Adrenal gland (tissue), 9 donors: ENCODE measurements at regions not wholly inside any gene's neighbourhood (a gene's known extent, or its start where the extent isn't known, plus 50 kb on each side); places are given as distances from the start of the nearest gene placed in this dataset.

Source experiments
- DNase-seq, 7 donors: peaks; one replicate each; pipeline ENCODE4 v3.0.0-alpha.2; 2019 to 2020
- H3K27ac ChIP-seq, 5 donors: fragments of 200-600 bp; sonication (generic) in 4 of 5; 1 replicate in 3 of 5; 2 replicates in 2 of 5; pipeline versions ENCODE4 v1.5.1 to v1.8.0; 2016 to 2020; ENCODE audit warnings: mild to moderate bottlenecking in 1 of 5
- H3K27me3 ChIP-seq: fragments of 200-600 bp; 2 replicates; pipeline ENCODE4 v1.8.0; 2021
- H3K36me3 ChIP-seq, 2 donors: fragments of 200-600 bp; replicated peaks in 1 of 2; 1 replicate in 1 of 2; 2 replicates in 1 of 2; pipeline versions ENCODE4 v1.5.1 to v1.8.0; 2018 to 2022
- H3K4me1 ChIP-seq, 2 donors: fragments of 200-600 bp; replicated peaks in 1 of 2; 1 replicate in 1 of 2; 2 replicates in 1 of 2; pipeline versions ENCODE4 v1.5.1 to v1.8.0; 2018 to 2021
- H3K4me3 ChIP-seq, 4 donors: fragments of 200-600 bp; sonication (generic) in 3 of 4; one replicate each; pipeline ENCODE4 v1.5.1; 2016 to 2018
- H3K9me3 ChIP-seq, 3 donors: fragments of 200-600 bp; sonication (generic) in 1 of 3; replicated peaks in 1 of 3; 1 replicate in 2 of 3; 2 replicates in 1 of 3; pipeline versions ENCODE4 v1.5.1 to v1.8.0; 2016 to 2021
- POLR2A ChIP-seq, 2 donors: fragments of 450-650 bp; IDR thresholded peaks; one replicate each; pipeline ENCODE4 v1.6.1; 2017; ENCODE audit warnings: antibody characterized with exemption in 2 of 2, mild to moderate bottlenecking in 2 of 2, moderate library complexity in 1 of 2
- WGBS, 4 donors: extraction: QIAGEN DNeasy Blood & Tissue Kit in 2 of 4; methylation state at CpG; one replicate each; pipeline versions ENCODE4 v1.1.5 to v1.1.7; 2013 to 2017; 5-methylcytosine and 5-hydroxymethylcytosine counted together
- intact Hi-C, 2 donors: fragments of 100-400 bp; cut with DNase I; formaldehyde crosslinking; loops; one replicate each; pipeline versions ENCODE4 v1.14.1 to v1.15.0; 2022 to 2023
- TF ChIP-seq, protein P1 (sequence below), 6 experiments: fragments of 450-650 bp in 4 of 6; fragments of 200-600 bp in 2 of 6; sonication (generic) in 1 of 6; IDR thresholded peaks; 1 replicate in 5 of 6; 2 replicates in 1 of 6; pipeline versions ENCODE4 v1.5.1 to v1.8.0; 2016 to 2021; ENCODE audit warnings: antibody characterized with exemption in 6 of 6, mild to moderate bottlenecking in 2 of 6, moderate library complexity in 1 of 6
- donor health status: healthy with polysubstance abuse.
- donor health status: Bipolar disorder and iron deficiency.
- donor health status: DM: yes; HTN: yes; CAD: no.
- donor health status: DM: no; HTN: no; CAD: no.
- donor health status: DM: no; HTN: no; CAD: no.

DNA sequence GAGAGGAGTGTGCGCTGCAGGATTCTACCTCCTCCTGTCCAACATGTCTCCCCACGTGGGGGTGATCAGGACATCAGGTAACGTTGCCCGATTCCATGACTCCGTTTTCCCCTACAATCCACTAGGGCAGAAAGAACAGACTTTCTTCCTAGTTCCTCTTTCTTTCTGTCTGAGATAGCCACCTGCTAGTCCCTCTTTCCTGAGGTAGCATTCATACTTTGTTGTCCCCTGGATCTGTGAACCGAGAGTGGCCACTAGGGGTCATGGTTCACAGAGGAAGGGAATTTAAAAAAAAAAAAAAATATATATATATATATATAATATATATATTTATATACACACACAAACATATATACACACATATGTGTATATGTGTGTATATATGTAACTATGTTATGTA, 210.0 kb upstream of the ZNF521 start:
- Histone ChIP-seq H3K27ac (no peak overlapping the region), H3K27me3 (no peaks in the 10 kb centered on the region), H3K9me3 (no peaks in the 10 kb centered on the region), H3K4me3 (no peak overlapping the region), H3K4me1 (no peaks in the 10 kb centered on the region), H3K36me3 (no peaks in the 10 kb centered on the region)
- intact Hi-C loops, result no loop called here
- TF ChIP-seq, protein P1, sequence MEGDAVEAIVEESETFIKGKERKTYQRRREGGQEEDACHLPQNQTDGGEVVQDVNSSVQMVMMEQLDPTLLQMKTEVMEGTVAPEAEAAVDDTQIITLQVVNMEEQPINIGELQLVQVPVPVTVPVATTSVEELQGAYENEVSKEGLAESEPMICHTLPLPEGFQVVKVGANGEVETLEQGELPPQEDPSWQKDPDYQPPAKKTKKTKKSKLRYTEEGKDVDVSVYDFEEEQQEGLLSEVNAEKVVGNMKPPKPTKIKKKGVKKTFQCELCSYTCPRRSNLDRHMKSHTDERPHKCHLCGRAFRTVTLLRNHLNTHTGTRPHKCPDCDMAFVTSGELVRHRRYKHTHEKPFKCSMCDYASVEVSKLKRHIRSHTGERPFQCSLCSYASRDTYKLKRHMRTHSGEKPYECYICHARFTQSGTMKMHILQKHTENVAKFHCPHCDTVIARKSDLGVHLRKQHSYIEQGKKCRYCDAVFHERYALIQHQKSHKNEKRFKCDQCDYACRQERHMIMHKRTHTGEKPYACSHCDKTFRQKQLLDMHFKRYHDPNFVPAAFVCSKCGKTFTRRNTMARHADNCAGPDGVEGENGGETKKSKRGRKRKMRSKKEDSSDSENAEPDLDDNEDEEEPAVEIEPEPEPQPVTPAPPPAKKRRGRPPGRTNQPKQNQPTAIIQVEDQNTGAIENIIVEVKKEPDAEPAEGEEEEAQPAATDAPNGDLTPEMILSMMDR (IDR thresholded peaks at IDR 0.05), result peak in 3 of 6 experiments; percentile 20 to 44 (median 34)
- TF ChIP-seq POLR2A (IDR thresholded peaks at IDR 0.05), result no peak
- peak in 4 of 7 donors; percentile 20 to 39 (median 25) for DNase-seq
- WGBS, 4 donors, result 66 to 82% (median 71%) methylated on average over 6 of the region's 6 CpGs

DNA sequence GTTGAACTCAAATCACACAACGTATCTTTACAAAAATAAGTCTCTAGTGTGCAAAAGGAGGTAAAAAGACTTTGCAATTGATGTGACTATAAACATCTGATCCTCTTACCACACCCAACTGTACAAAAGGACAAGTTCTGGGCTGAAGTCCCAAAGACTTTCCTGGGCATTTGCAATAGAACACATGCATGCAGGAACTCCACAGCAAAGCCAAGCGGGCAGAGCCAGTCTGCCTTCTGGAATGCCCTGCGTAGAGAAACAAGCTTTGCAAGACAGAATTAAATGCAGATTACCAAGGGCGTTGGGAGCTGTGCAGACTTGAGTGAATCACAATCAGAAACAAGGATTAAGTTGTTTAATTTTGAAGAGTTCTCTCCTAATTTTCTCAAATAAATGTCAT, 208.4 kb upstream of the ZNF521 start:
- H3K27ac ChIP-seq, result no peak overlapping the region
- H3K4me1 ChIP-seq, result no peaks in the 10 kb centered on the region
- H3K27me3 ChIP-seq, result no peaks in the 10 kb centered on the region
- TF ChIP-seq, protein P1 (IDR thresholded peaks at IDR 0.05), result no peak
- no peak for TF ChIP-seq POLR2A (IDR thresholded peaks at IDR 0.05)
- WGBS, 4 donors, result 82 to 90% (median 89%) methylated on average over 4 of the region's 4 CpGs
- DNase-seq, result peak in 1 of 7 donors; percentile 9
- no peaks in the 10 kb centered on the region for H3K9me3 ChIP-seq
- H3K4me3 ChIP-seq, result no peak overlapping the region
- intact Hi-C loops, result no loop called here
- H3K36me3 ChIP-seq, result no peaks in the 10 kb centered on the region

DNA sequence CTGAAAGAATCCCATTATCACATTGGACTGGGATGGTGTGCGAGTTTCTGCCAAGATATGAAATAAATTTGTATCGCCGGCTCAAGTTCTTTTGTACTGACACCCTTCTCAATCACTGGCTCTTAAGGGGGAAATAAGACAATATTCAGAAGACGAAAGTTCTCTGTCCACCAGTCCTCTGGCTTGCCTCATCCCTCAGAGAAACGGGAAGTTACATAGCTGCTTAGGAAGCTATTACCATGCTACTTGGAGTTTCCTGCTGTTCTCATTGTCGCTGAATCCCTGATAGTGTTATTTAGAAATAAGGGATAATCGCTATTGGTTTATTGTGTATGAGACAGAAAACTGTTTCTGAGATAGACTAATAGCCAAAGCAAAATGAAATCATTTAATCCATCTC, 205.0 kb upstream of the ZNF521 start:
- H3K27ac ChIP-seq, result no peak overlapping the region
- TF ChIP-seq, protein P1 (IDR thresholded peaks at IDR 0.05), result no peak
- TF ChIP-seq POLR2A (IDR thresholded peaks at IDR 0.05), result no peak
- H3K9me3 ChIP-seq, result no peaks in the 10 kb centered on the region
- H3K4me3 ChIP-seq, result no peak overlapping the region
- WGBS, 4 donors, result 51 to 62% (median 56%) methylated on average over 7 of the region's 7 CpGs
- H3K4me1 ChIP-seq, result no peaks in the 10 kb centered on the region
- H3K27me3 ChIP-seq, result no peaks in the 10 kb centered on the region
- intact Hi-C loops, result loop anchor here in 1 of 2 donors (10.0 kb wide), 1 partner anchor 502 kb away; no protein-coding TSS in a partner anchor
- H3K36me3 ChIP-seq, result no peaks in the 10 kb centered on the region
- no peak for DNase-seq

DNA sequence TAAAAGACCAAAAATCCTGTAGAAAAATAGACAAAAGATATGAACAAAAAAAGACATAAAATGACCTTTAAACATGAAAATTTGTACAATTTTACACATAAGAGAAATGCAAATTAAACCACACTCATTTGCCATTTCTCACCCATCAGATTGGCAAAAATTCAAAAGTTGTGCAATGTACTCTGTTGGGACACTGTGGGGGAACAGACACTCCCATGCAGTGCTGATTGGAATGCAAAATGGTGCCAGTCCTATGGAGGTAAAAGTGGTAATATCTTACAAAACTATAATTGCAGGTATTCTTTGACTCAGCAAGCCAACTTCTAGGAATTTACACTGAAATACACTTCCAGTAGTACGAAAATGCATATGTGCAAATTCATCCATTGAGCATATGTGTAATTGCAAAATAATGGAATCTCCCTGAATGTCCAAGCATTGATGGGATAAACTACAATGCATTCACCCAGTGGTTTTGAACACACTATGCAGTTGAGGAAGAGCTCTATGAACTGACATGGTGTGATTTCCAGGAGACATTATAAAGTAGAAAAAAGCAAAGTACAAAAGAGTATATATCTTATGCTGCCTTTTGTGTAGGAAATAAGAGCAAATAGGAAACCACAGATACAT, 201.8 kb upstream of the ZNF521 start:
- Histone ChIP-seq H3K27ac (no peak overlapping the region), H3K4me1 (no peaks in the 10 kb centered on the region), H3K9me3 (no peaks in the 10 kb centered on the region), H3K36me3 (no peaks in the 10 kb centered on the region), H3K4me3 (no peak overlapping the region), H3K27me3 (no peaks in the 10 kb centered on the region)
- intact Hi-C loops, result loop anchor here in 1 of 2 donors (10.0 kb wide), 1 partner anchor 499 kb away; no protein-coding TSS in a partner anchor
- TF ChIP-seq POLR2A (IDR thresholded peaks at IDR 0.05), result no peak
- TF ChIP-seq, protein P1 (IDR thresholded peaks at IDR 0.05), result no peak
- WGBS, 4 donors, result 89 to 100% (median 91%) methylated on average over 1 of the region's 1 CpG
- DNase-seq, result no peak
